ENCODE measurements at regions not wholly inside any gene's neighbourhood (a gene's known extent, or its start where the extent isn't known, plus 50 kb on each side); places are given as distances from the start of the nearest gene placed in this dataset.

GRCh38 chr7:91800389-91800788 lies 80.1 kb downstream of the MTERF1 start:
- TF ChIP-seq CTCF (IDR thresholded peaks at IDR 0.05) = no peak
- TF ChIP-seq POLR2A (IDR thresholded peaks at IDR 0.05) = no peak
